GM19395 (cell line): ENCODE measurements at regions not wholly inside any gene's neighbourhood (a gene's known extent, or its start where the extent isn't known, plus 50 kb on each side); places are given as distances from the start of the nearest gene placed in this dataset.
"Not testable (repeated sequence)": the region's sequence is repeated elsewhere in the genome, so short reads cannot be mapped to it uniquely, and the experiment has no call there.

ENCODE experiments used
- ATAC-seq: cut with Tn5 transposase; IDR thresholded peaks from one replicate; pipeline ENCODE4 v1.9.1; 2021; ENCODE audit warnings: mild to moderate bottlenecking, moderate library complexity; ENCODE audit not compliant: unreplicated experiment

- ATAC-seq: no peak
These were observed 175.6 kb upstream of the FAR2 start for GRCh38 chr12:28973491-28973890.

GRCh38 chr12:28974166-28974565 is 174.9 kb upstream of the FAR2 start:
- ATAC-seq: no peak

- ATAC-seq: no peak
These were observed 174.2 kb upstream of the FAR2 start for GRCh38 chr12:28974883-28975282.

- no peak for ATAC-seq
These were observed 173.3 kb upstream of the FAR2 start for GRCh38 chr12:28975564-28976340.

GRCh38 chr12:28980436-28980835 is 168.6 kb upstream of the FAR2 start:
- no peak for ATAC-seq

- no peak for ATAC-seq
These were observed 161.3 kb upstream of the FAR2 start for GRCh38 chr12:28987538-28988324.

GRCh38 chr12:28988325-28988704 is 160.8 kb upstream of the FAR2 start:
- ATAC-seq: no peak

GRCh38 chr12:28991626-28992025 is 157.5 kb upstream of the FAR2 start:
- no peak for ATAC-seq

- ATAC-seq: no peak
These were observed 155.4 kb upstream of the FAR2 start for GRCh38 chr12:28993720-28994119.

- ATAC-seq: no peak
These were observed 154.8 kb upstream of the FAR2 start for GRCh38 chr12:28994179-28994715.

- no peak for ATAC-seq
These were observed 152.4 kb upstream of the FAR2 start for GRCh38 chr12:28996688-28997087.

GRCh38 chr12:28998662-28999120 is 150.4 kb upstream of the FAR2 start:
- no peak for ATAC-seq

- ATAC-seq: no peak
These were observed 144.8 kb upstream of the FAR2 start for GRCh38 chr12:29004066-29004935.

GRCh38 chr12:29004936-29005304 is 144.2 kb upstream of the FAR2 start:
- ATAC-seq: no peak

GRCh38 chr12:29008786-29009185 is 140.3 kb upstream of the FAR2 start:
- no peak for ATAC-seq

GRCh38 chr12:29012673-29013072 is 136.4 kb upstream of the FAR2 start:
- no peak for ATAC-seq

GRCh38 chr12:29017532-29017931 is 131.5 kb upstream of the FAR2 start:
- ATAC-seq: not testable (repeated sequence)

- no peak for ATAC-seq
These were observed 125.5 kb upstream of the FAR2 start for GRCh38 chr12:29023436-29024076.

- ATAC-seq: no peak
These were observed 125.0 kb upstream of the FAR2 start for GRCh38 chr12:29024117-29024516.

- no peak for ATAC-seq
These were observed 123.1 kb upstream of the FAR2 start for GRCh38 chr12:29025937-29026336.

- ATAC-seq: no peak
These were observed 122.7 kb upstream of the FAR2 start for GRCh38 chr12:29026419-29026818.
